Adrenal gland (tissue), 9 donors: ENCODE measurements at regions not wholly inside any gene's neighbourhood (a gene's known extent, or its start where the extent isn't known, plus 50 kb on each side); places are given as distances from the start of the nearest gene placed in this dataset.

Experiments
- DNase-seq, 7 donors: peaks; one replicate each; pipeline ENCODE4 v3.0.0-alpha.2; 2019 to 2020
- H3K27ac ChIP-seq, 5 donors: fragments of 200-600 bp; sonication (generic) in 4 of 5; 1 replicate in 3 of 5; 2 replicates in 2 of 5; pipeline versions ENCODE4 v1.5.1 to v1.8.0; 2016 to 2020; ENCODE audit warnings: mild to moderate bottlenecking in 1 of 5
- H3K27me3 ChIP-seq: fragments of 200-600 bp; 2 replicates; pipeline ENCODE4 v1.8.0; 2021
- H3K36me3 ChIP-seq, 2 donors: fragments of 200-600 bp; replicated peaks in 1 of 2; 1 replicate in 1 of 2; 2 replicates in 1 of 2; pipeline versions ENCODE4 v1.5.1 to v1.8.0; 2018 to 2022
- H3K4me1 ChIP-seq, 2 donors: fragments of 200-600 bp; replicated peaks in 1 of 2; 1 replicate in 1 of 2; 2 replicates in 1 of 2; pipeline versions ENCODE4 v1.5.1 to v1.8.0; 2018 to 2021
- H3K4me3 ChIP-seq, 4 donors: fragments of 200-600 bp; sonication (generic) in 3 of 4; one replicate each; pipeline ENCODE4 v1.5.1; 2016 to 2018
- H3K9me3 ChIP-seq, 3 donors: fragments of 200-600 bp; sonication (generic) in 1 of 3; replicated peaks in 1 of 3; 1 replicate in 2 of 3; 2 replicates in 1 of 3; pipeline versions ENCODE4 v1.5.1 to v1.8.0; 2016 to 2021
- POLR2A ChIP-seq, 2 donors: fragments of 450-650 bp; IDR thresholded peaks; one replicate each; pipeline ENCODE4 v1.6.1; 2017; ENCODE audit warnings: antibody characterized with exemption in 2 of 2, mild to moderate bottlenecking in 2 of 2, moderate library complexity in 1 of 2
- WGBS, 4 donors: extraction: QIAGEN DNeasy Blood & Tissue Kit in 2 of 4; methylation state at CpG; one replicate each; pipeline versions ENCODE4 v1.1.5 to v1.1.7; 2013 to 2017; 5-methylcytosine and 5-hydroxymethylcytosine counted together
- intact Hi-C, 2 donors: fragments of 100-400 bp; cut with DNase I; formaldehyde crosslinking; loops; one replicate each; pipeline versions ENCODE4 v1.14.1 to v1.15.0; 2022 to 2023
- TF ChIP-seq, protein P1 (sequence below), 6 experiments: fragments of 450-650 bp in 4 of 6; fragments of 200-600 bp in 2 of 6; sonication (generic) in 1 of 6; IDR thresholded peaks; 1 replicate in 5 of 6; 2 replicates in 1 of 6; pipeline versions ENCODE4 v1.5.1 to v1.8.0; 2016 to 2021; ENCODE audit warnings: antibody characterized with exemption in 6 of 6, mild to moderate bottlenecking in 2 of 6, moderate library complexity in 1 of 6
- donor health status: healthy with polysubstance abuse.
- donor health status: Bipolar disorder and iron deficiency.
- donor health status: DM: yes; HTN: yes; CAD: no.
- donor health status: DM: no; HTN: no; CAD: no.
- donor health status: DM: no; HTN: no; CAD: no.

DNA sequence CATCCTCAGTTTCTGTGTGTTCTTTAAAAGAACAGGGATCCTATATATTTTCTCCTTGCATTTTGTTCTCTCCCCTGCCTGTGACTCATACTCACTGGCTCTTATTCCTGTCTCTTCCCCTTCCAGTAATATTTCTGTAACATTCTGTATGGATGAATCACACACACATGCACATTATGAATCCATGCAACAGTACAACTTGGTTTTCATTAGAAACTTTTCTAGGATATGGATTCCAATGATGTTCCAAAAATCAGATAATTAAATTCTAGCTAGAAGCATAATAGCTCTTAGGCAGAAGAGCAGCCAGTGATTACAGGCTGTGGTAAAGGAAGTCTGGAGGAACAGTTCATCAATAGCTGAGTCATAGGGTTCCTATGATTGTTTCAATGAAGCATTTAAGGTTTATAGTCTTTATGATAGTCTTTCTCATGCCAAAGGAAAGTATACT lies 119.6 kb upstream of the PMFBP1 start:
- H3K36me3 ChIP-seq: no peaks in the 10 kb centered on the region
- H3K9me3 ChIP-seq: no peaks in the 10 kb centered on the region
- peak in 4 of 7 donors; percentile 16 to 23 (median 19) for DNase-seq
- TF ChIP-seq, protein P1, sequence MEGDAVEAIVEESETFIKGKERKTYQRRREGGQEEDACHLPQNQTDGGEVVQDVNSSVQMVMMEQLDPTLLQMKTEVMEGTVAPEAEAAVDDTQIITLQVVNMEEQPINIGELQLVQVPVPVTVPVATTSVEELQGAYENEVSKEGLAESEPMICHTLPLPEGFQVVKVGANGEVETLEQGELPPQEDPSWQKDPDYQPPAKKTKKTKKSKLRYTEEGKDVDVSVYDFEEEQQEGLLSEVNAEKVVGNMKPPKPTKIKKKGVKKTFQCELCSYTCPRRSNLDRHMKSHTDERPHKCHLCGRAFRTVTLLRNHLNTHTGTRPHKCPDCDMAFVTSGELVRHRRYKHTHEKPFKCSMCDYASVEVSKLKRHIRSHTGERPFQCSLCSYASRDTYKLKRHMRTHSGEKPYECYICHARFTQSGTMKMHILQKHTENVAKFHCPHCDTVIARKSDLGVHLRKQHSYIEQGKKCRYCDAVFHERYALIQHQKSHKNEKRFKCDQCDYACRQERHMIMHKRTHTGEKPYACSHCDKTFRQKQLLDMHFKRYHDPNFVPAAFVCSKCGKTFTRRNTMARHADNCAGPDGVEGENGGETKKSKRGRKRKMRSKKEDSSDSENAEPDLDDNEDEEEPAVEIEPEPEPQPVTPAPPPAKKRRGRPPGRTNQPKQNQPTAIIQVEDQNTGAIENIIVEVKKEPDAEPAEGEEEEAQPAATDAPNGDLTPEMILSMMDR (IDR thresholded peaks at IDR 0.05): no peak
- TF ChIP-seq POLR2A (IDR thresholded peaks at IDR 0.05): no peak
- H3K27ac ChIP-seq: peak overlapping the region in 3 of 5 donors; percentile 34 to 70 (median 69)
- H3K27me3 ChIP-seq: no peaks in the 10 kb centered on the region
- intact Hi-C loops: no loop called here
- H3K4me3 ChIP-seq: no peak overlapping the region
- H3K4me1 ChIP-seq: peaks cover 7 to 8% of the 10 kb centered on the region in 2 donors

DNA sequence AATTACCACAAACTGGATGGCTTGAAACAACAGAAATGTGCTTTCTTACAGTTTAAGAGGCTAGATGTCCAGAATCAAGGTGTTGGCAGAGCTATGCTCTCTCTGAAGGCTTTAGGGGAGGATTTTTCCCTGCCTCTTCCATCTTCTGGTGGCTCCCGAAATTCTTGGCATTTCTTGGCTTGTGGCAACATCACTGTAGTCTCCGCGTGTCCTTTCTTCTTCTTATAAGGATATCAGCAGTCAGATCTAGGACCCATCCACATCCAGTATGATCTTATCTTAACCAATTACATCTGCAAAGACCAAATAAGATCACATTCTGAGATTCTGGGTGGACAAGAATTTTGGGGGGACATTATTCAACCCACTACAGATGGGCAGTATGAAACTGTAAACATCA lies 119.2 kb upstream of the PMFBP1 start:
- Histone ChIP-seq H3K27me3 (no peaks in the 10 kb centered on the region), H3K9me3 (no peaks in the 10 kb centered on the region), H3K36me3 (no peaks in the 10 kb centered on the region), H3K4me3 (no peak overlapping the region), H3K4me1 (peaks cover 7 to 8% of the 10 kb centered on the region in 2 donors), H3K27ac (peak overlapping the region in 2 of 5 donors; percentile 69 to 70)
- TF ChIP-seq, protein P1 (IDR thresholded peaks at IDR 0.05): no peak
- no peak for TF ChIP-seq POLR2A (IDR thresholded peaks at IDR 0.05)
- peak in 1 of 7 donors; percentile 20 for DNase-seq
- WGBS, 4 donors: 63 to 86% (median 70%) methylated on average over 3 of the region's 3 CpGs
- intact Hi-C loops: no loop called here

DNA sequence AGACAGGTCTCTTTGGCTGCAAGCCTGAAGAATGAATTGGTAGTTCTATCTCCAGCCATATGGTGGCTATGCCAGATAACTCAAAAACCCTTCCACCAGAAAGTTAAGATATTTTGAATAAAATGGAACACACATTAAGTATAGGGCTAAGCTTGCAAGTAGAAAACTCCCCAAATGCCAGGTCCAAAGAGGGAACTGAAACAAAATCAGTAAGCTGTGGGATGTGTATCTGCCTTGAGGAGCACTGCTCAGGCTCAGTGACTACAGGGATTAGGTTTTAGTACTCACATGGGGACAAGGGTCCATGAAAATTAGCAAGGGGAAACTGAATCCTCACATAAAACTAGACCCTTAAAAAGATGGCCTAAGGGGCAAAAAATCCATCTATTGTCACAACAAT lies 115.7 kb upstream of the PMFBP1 start:
- H3K36me3 ChIP-seq: no peaks in the 10 kb centered on the region
- intact Hi-C loops: no loop called here
- no peak for DNase-seq
- no peaks in the 10 kb centered on the region for H3K9me3 ChIP-seq
- H3K27ac ChIP-seq: no peak overlapping the region
- peaks cover 7 to 8% of the 10 kb centered on the region in 2 donors for H3K4me1 ChIP-seq
- H3K27me3 ChIP-seq: no peaks in the 10 kb centered on the region
- no peak overlapping the region for H3K4me3 ChIP-seq
- TF ChIP-seq, protein P1 (IDR thresholded peaks at IDR 0.05): no peak
- TF ChIP-seq POLR2A (IDR thresholded peaks at IDR 0.05): no peak

DNA sequence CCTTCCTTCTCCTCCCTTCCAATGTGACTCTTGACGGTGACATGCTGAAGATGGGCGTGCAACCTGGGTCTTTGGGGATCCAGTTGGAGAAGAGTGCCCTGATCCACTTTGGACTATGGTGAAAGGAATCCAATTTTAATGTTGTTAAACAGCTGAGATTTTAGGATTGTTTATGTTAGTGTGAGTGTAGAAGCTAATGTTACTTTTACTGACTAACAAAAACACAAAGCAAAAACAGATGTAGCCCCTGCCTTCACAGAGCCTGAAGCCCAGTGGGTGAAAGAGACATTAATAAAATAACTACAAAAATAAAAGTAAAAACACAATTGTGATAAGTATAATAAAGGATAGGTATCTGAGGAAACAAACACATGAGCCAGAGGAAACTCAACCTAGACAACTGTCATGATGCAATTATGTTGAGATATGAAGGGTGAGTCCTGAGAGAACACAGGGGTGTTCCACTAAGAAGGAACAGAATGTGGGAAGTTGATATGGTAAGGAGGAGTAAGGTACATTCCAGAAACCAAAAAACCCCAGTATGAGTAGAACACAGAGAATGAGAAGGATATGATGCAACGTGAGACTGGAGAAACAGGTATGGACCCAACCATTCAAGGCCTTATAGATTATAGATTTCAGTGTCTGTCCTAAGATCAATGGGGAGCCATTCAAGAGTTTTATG lies 115.1 kb upstream of the PMFBP1 start:
- no peak for DNase-seq
- Histone ChIP-seq H3K4me3 (no peak overlapping the region), H3K27ac (no peak overlapping the region), H3K4me1 (peaks cover 7 to 8% of the 10 kb centered on the region in 2 donors), H3K27me3 (no peaks in the 10 kb centered on the region), H3K9me3 (no peaks in the 10 kb centered on the region), H3K36me3 (no peaks in the 10 kb centered on the region)
- intact Hi-C loops: no loop called here
- WGBS, 4 donors: 92 to 97% (median 95%) methylated on average over 3 of the region's 3 CpGs
- no peak for TF ChIP-seq POLR2A (IDR thresholded peaks at IDR 0.05)
- TF ChIP-seq, protein P1 (IDR thresholded peaks at IDR 0.05): no peak
